HG03039 (cell line): ENCODE measurements at regions not wholly inside any gene's neighbourhood (a gene's known extent, or its start where the extent isn't known, plus 50 kb on each side); places are given as distances from the start of the nearest gene placed in this dataset.

Source experiments
- ATAC-seq: cut with Tn5 transposase; IDR thresholded peaks from one replicate; pipeline ENCODE4 v1.9.1; 2021; ENCODE audit warnings: mild to moderate bottlenecking, moderate library complexity; ENCODE audit not compliant: unreplicated experiment

DNA sequence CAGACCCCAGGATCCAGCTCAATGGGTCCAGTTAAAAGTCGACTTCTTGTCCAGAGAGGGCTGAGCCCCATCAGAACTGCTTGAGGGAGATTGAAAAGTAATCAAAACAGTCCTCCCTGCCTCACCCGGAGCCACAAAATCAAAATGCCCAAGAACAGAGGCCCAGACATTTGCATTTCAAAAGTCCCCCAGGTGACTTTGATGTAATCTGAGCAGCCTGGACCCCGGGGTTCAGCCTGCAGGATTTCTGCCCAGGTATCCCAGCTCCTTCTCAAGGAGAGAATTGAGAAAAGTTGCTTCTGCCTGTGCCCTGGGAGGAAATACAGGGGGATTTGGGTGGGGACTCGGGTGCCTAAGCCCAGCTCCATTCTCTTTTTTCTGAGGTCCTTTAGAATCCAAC, 1385.0 kb downstream of the TBC1D22A start:
- no peak for ATAC-seq

DNA sequence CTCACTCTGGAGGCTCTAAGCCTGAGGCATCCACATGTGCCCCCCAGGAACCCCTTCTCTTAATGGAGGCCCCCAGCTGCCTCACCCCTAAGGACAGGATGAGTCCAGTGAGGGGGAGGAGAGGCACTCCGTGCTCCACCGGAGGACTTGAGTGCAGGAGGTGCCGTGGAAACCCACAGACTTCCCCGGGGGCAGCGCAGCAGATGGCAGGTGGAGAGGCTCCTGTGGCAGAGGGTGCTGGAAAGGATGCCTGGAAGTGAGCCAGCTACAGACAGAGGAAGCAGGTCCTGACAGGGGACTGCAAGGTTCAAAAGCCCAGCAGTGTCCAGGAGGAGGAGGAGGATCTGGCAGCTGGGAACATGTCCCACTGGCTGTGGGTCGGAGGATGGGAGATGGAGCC, 1384.0 kb downstream of the TBC1D22A start:
- ATAC-seq: no peak

DNA sequence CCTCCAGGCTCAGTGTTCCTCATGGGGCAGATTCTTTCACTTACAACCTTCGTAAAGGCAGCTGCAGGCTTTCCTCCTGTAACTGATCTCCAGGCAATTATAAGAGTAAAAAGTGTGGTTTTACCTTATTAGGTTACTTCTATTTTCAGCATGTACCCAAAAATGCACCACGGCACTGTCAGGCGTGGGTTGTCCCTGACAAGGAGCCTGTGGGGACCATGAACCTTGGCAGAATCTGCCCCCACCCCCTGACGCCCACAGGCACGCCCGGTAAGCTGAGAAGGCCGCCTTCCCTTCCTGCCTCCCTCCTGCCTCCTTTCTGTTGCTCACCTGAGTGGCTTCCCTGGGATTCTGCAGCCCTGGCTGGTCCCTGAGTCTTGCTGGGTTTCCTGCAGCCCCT, 1383.3 kb downstream of the TBC1D22A start:
- no peak for ATAC-seq

DNA sequence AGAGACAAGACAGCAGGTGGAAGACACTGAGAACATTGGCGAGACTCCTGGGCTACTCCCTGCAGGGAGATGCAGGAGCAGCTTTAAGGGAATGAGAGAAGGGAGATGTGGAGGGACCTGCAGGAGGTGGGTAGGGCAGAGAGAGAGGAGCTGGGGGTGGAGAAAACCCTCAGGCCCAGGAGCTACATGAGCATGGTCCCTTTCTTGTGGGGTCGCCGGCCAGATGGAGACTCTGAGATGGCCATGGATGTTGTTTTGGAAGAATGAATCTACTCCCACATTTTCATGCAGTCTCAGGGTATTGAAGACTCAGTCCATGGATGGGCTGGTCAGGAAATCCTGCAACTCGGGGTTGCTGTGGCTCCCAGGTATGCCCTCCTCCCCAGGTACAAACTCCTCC, 1381.9 kb downstream of the TBC1D22A start:
- ATAC-seq: no peak

DNA sequence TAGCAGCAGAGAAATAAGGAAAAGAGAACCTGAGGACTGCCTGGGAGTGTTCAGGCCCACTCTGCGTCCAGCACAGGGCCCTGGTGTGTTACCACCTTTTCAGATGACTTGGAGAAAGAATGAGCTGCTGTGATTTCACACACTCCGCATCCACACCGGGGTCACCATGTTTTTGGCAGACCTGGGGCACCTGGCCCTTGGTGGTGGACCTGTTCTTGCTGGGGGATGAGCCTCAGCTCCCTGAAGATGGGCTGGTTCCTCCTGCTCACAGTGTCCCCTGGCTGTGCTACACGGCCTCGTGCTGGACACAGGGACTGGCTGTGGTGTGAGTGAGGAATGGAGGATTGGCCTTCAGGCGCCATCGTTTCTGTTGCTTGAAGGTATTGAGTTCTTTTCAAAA, 1381.4 kb downstream of the TBC1D22A start:
- no peak for ATAC-seq

DNA sequence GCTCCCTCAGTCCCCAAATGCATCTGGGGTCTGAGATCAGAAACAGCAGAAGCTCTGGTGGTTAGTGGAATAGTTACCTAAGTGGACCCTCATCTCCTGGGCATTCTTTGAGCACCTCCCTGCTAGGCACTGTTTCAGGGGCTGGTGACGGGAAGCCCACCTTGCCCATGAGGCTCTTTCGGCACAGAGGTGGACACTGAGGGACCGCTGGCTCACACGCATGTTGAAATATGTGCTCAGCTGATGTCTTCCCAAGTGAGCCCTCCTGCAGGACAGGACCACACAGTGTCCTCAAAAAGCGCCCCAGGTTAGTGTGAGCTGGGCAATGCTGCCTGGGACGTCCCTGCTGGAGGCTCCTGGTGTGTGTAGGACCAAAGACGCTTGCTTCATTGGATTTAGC, 1379.9 kb downstream of the TBC1D22A start:
- no peak for ATAC-seq

DNA sequence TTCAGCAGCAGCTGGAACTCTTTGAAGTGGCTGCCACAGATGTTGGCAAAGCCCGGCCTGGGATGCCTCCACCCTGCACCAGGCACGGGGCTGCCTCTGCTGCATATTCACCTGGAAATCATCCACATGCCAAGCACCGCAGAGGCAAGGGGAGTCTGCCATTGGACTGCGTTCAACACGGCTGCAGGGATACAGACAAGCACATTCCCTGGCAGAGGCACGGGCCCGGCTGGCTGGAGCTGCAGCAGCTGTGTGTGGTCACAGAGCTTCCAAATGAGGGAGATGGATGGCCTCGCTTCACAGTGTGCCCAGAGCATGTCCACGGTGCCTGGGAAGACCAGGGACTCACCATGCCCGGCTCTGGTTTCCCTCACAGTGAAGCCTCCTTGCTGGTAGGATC, 1378.9 kb downstream of the TBC1D22A start:
- ATAC-seq: no peak

DNA sequence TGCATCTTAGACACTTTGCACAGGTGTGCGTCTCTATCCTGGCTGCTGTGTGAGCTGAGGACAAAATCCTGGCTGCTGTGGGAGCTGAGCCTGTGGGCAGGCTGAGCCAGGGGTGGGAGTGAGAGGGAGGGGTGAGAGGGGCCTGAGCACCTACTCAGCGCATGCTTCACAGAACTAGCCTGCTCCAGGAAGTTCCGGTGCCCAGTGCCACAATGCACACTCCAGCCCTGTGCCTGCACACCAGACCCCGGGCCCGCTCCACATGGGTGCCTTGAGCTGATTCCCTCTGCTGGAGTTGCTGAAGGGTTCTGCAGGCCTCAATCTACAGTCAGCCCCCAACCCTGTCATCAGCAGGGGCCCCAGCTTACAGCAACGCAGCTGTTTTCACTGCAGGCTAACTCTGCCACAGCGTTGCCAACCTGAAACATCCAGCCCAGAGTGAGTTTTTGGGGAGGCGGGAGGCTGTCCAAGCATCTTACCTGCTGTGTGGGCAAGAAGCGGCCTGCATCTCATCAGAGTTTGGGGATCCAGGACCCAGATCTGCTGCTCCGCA, 1377.9 kb downstream of the TBC1D22A start:
- ATAC-seq: no peak

DNA sequence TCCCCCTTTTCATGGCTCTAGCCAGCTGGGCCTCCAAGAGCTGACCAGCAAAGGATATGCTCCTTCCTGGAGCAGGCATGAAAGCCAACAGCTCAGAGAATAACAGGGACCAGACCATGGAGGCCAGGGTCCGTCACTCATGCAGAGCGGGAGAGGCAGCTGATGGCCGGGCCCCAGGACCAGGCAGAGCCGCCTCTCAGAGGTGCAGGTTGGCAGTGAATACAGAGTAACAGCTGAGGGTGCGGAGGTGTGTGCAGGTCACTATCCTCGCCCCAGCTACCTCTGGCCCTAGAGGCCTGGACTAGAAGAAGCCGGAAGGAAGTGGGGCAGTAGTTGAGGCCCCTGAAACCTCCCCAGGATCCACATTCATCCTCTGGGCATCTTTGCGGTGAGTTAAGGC, 1377.3 kb downstream of the TBC1D22A start:
- ATAC-seq: no peak

DNA sequence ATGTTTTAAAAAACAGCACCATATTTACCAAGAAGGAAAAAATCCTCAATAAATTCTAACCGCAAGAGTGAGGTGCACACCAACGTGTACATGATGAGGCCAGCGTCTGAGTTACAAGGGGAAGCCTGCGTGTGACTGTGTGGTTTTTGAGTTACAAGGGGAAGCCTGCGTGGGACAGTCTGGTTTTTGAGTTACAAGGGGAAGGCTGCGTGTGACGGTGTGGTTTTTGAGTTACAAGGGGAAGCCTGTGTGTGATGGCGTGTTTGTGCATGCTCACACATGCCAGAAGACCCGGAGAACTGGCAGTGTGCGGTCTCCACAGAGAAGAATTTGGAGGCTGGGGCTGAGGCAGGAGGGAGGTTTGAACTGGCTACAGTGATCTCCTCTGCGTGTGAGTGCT, 1376.4 kb downstream of the TBC1D22A start:
- no peak for ATAC-seq

DNA sequence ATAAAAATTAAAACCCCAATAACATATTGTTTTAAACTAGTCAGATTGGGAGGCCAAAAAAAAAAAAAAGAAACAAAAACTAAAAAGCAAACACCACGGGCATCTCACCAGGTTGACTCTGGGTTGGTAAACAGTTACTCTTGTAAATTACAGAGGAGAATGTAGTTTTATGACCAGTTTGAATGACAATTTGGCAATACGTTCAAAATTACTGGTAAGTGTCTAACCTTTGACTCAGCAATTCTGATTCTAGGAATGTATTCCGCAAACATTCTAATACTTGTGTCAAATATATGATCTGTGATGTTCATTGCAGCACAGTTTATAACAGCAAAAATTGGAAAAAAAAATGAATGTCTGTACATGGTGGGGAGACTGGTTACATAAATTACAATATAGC, 1376.0 kb downstream of the TBC1D22A start:
- ATAC-seq: no peak

DNA sequence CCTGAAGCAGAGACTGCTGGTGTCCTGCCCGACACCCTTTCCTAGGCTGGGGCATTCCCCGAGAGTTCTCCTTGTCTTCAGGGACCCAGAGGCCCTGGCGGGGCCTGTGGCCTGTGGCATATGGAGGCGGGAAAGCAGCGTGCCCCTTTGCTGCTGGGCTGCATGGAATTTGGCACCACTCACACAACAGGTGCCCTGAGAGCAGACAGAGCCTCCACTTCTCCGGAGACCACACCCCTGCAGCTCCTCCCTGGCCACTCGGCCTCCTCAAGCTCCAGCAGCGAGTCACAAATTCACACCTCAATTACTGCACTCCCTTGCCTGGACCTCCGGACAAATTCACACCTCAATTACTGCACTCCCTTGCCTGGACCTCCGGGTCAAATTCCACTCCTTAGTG, 1375.2 kb downstream of the TBC1D22A start:
- no peak for ATAC-seq

DNA sequence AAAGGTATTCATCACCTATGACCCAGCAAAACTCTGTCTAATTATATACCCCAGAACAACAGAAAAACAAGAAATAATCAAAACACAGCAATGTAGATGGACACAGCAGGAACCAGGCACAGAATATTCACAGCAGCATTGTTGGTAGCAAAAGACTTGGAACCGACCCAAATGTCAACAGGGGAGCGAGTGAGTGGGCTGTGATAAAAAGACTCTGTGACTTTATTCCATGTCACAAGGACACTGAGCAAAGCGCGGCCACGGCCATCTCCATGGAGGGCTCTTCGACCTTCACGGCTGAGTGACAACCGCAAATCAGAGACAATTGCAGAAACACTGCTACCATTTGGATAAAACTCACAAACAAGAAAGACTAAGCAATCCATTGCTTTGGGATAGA, 1373.1 kb downstream of the TBC1D22A start:
- no peak for ATAC-seq

DNA sequence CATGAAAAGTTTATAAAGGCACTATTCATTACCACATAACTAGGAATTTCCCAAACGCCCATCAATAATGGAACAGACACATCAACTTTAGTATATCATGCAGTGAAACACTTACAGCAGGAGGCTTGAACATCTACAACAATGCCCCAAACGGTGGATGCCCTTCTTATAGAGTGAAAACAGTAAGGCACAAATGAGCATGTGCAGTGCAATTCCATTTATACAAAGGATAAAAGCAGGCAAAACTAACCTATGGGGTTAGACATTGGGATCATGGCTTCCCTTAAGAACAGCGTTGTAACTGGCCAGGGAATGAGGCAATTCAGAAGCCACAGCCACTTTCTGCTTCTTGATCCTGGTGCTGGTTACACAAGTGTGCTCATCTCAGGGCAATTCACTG, 1363.0 kb downstream of the TBC1D22A start:
- no peak for ATAC-seq

DNA sequence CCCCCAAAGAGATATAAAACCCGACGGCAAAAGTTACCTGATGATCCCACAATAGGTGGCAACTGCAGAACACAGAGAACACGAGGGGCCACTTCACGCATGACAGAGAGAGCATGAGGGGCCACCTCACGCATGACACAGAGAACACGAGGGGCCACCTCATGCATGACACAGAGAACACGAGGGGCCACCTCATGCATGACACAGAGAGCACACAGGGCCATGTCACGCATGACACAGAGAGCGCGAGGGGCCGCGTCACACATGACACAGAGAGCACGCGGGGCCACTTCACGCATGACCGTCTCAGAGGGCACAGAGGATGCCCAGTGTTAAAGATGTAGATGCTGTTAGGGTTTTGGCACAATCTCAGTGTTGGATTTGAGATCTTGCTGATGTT, 1359.5 kb downstream of the TBC1D22A start:
- ATAC-seq: no peak

DNA sequence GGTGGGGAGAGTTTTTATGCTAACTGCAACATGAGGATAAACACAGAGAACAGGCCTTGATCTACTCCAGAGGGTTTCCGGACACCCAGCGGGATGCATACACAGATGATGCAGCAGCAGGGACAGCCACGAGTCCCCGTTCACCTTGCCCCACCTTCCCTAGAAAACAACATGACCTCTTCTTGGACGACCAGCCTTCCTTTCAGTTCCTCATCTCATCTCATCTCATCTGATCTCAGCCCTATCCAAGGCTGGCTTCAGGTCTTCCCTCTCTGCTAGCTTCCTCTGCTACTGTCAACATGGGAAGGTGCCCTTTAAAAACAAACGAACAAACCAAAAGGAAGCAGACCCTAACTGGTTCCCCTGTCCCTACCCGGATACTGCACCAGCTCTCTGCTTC, 1356.2 kb downstream of the TBC1D22A start:
- no peak for ATAC-seq

DNA sequence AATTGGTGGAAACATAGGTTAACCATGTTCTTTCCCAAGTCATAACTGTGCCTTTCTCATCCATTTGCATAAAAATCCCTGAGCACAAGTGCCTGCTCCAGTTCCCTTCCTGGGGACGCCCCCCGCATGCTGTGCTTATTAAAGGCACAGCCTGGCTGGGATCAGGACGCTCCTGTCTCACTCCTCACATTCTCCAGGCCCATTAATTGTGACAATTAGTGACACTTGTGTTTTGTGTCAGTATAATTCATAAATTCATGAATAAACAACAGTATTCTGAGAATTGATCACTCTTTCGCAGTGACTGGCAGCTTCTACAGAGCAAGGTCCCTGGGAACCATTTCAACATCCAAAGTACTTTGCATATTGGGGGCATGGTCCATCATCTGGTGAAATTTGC, 1354.4 kb downstream of the TBC1D22A start:
- ATAC-seq: no peak

DNA sequence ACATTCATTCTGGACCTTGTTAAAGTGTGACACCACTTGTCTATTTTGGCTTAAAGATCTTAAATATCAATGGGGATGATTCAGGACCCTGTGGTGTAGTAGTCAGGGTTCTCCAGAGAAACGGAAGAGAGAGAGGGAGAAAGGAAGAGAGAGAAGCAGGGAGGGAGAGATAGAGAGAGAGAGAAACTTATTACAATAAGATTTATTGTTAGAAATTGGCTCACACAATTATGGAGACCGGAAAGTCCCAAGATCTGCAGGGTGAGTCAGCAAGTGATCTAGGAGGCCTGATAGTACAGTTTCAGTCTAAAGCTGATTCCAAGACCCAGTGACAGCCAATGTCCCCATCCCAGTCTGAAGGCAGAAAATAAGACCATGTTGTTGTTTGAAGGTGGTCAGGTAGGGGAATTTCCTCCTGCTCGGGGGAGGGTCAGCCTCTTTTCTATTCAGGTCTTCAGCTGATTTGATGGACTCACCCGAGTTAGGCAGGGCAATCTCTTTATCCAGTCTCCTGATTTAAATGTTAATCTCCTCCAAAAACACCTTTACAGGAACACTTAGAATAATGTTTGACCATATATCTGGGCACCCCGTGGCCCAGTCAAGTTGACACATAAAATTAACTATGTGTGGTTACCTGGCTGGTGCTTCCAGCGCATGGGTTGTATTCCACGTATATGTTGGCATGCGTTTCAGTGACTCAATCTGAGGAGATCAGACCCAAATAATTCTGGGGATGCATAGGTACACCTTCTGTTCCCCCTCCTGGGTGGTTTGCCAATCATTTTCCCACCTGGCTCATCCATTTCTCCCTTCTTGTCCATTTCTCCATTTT, 1350.5 kb downstream of the TBC1D22A start:
- no peak for ATAC-seq

DNA sequence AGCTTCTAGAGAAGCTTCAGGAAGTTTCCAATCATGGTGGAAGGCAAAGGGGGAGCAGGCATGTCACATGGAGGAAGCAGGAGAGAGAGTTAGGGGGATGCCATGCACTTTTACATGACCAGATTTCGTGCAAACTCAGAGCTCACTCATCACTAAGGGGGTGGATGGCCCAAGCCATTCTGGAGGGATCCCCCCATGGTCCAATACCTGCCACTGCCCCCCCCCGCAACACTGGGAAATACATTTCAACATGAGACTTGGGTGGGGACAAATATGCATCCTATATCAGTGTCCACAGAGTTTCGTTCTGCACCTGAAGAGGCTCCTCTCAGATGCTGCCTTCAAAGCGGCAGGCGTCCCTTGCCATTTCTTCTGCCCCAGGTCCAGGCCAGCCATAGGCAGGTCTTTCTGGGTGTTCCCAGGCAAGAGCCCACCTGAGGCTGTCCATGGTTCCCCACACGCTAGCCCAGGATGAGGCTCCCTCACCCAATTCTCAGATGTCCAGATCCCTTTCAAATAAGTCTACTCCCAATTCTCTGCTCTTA, 1344.3 kb downstream of the TBC1D22A start:
- ATAC-seq: no peak

DNA sequence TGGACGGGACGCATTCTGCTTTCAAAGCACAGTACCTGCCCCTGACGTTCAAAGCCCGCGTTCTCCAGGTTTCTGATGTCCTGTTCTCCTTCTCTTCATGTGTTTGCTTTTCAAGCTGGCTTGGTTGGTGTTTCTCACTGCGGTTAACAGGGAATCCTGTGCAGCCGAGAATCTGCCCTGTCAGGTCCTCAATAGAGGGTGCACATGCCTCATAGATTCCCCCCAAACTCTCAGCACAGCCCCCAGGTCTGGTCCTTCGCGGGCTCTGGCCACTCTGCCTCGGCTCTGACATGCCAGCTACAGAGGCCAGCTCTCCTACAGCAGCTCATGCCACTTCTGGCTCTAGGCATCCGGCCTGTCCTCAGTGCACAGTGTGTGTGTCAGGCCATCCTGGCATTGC, 1343.8 kb downstream of the TBC1D22A start:
- no peak for ATAC-seq

DNA sequence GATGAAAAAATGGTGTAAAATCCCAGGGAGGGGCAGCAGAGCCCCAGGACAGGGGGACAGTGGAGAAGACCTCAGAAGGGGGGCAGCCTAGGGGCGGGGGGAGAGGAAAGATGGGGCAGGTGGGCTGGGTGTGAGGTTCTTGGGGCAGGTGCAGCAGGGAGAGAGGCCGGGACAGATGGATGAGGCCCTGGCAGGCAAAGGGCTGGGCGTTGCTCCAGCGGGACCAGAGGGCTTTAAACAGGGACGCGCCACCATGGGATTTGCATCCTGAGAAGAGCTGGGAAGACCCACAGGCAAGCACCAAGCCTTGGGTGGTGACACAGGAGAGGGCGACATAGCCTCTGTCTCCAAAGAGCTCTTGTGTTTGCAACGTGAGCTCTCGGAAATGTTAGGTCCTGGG, 1342.8 kb downstream of the TBC1D22A start:
- no peak for ATAC-seq

DNA sequence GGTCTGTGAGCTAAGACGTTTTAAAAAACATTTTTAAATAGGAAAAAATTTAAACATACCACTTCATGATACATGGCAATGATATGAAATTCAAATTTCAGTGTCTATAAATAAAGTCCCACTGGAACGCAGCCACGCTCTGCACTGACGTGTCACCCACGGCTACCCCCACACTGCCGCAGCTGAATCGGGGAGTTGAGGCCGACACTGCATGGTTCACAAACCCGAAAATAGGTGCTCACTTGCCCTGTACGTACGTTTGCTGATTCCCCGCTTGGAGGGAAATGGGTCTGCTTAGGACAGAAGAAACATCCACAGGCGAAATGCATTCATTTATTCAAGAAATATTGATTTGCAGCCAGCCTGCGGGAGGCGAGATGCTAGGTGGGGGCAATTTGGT, 1342.3 kb downstream of the TBC1D22A start:
- ATAC-seq: no peak
